ENCODE measurements at regions not wholly inside any gene's neighbourhood (a gene's known extent, or its start where the extent isn't known, plus 50 kb on each side); places are given as distances from the start of the nearest gene placed in this dataset.

- no peaks in the 10 kb centered on the region for H4K20me1 ChIP-seq (ENCODE audit: insufficient read depth, low read length, poor library complexity, severe bottlenecking)
- no peak overlapping the region for H3K4me2 ChIP-seq (ENCODE audit: low read depth, low read length, poor library complexity, severe bottlenecking)
Measured at GRCh38 chr6:157768863-157769551, 54.0 kb upstream of the SNX9 start.

GRCh38 chr6:157769776-157770426 lies 53.1 kb upstream of the SNX9 start:
- Histone ChIP-seq H3K9me3 (ENCODE audit: insufficient read depth, low read depth, low read length) (no peaks in the 10 kb centered on the region), H3K79me2 (ENCODE audit: insufficient read depth, low read length) (no peaks in the 10 kb centered on the region), H3K27me3 (ENCODE audit: insufficient read depth, low read length, poor library complexity, severe bottlenecking) (peaks cover 19% of the 10 kb centered on the region), H4K20me1 (ENCODE audit: insufficient read depth, low read length, poor library complexity, severe bottlenecking) (no peaks in the 10 kb centered on the region), H3F3A (ENCODE audit: low read depth) (no peaks in the 10 kb centered on the region), H3K36me3 (ENCODE audit: insufficient read depth, low read length) (no peaks in the 10 kb centered on the region), H3K4me3 (ENCODE audit: low read length, poor library complexity, severe bottlenecking) (no peak overlapping the region), H3K9me2 (replicated peaks; ENCODE audit: low read depth, low read length) (no peaks in the 10 kb centered on the region), H2AFZ (ENCODE audit: low read length) (no peak overlapping the region), H3K9ac (ENCODE audit: low read depth, low read length, poor library complexity, severe bottlenecking) (no peak overlapping the region), H3K4me2 (ENCODE audit: low read depth, low read length, poor library complexity, severe bottlenecking) (no peak overlapping the region), H3K4me1 (ENCODE audit: insufficient read depth, low read length, poor library complexity, severe bottlenecking) (peaks cover 1% of the 10 kb centered on the region)
- TF ChIP-seq EZH2phosphoT487 (IDR thresholded peaks at IDR 0.05; ENCODE audit: borderline replicate concordance) (no peak), CTCF (conservative IDR thresholded peaks at IDR 0.05; ENCODE audit: low read length) (no peak)

More at GRCh38 chr6:157768863-157769551, 54.0 kb upstream of the SNX9 start:
- Histone ChIP-seq H2AFZ (ENCODE audit: low read length) (no peak overlapping the region), H3K27me3 (ENCODE audit: insufficient read depth, low read length, poor library complexity, severe bottlenecking) (peaks cover 19% of the 10 kb centered on the region), H3K4me1 (ENCODE audit: insufficient read depth, low read length, poor library complexity, severe bottlenecking) (peaks cover 10% of the 10 kb centered on the region), H3K9me2 (replicated peaks; ENCODE audit: low read depth, low read length) (no peaks in the 10 kb centered on the region), H3K4me3 (ENCODE audit: low read length, poor library complexity, severe bottlenecking) (no peak overlapping the region), H3F3A (ENCODE audit: low read depth) (no peaks in the 10 kb centered on the region), H3K9me3 (ENCODE audit: insufficient read depth, low read depth, low read length) (no peaks in the 10 kb centered on the region), H3K36me3 (ENCODE audit: insufficient read depth, low read length) (no peaks in the 10 kb centered on the region), H3K9ac (ENCODE audit: low read depth, low read length, poor library complexity, severe bottlenecking) (no peak overlapping the region), H3K79me2 (ENCODE audit: insufficient read depth, low read length) (no peaks in the 10 kb centered on the region)
- TF ChIP-seq CTCF (conservative IDR thresholded peaks at IDR 0.05; ENCODE audit: low read length) = no peak
- TF ChIP-seq EZH2phosphoT487 (IDR thresholded peaks at IDR 0.05; ENCODE audit: borderline replicate concordance) = no peak

GRCh38 chr6:157770946-157771345 lies 52.1 kb upstream of the SNX9 start:
- TF ChIP-seq CTCF (conservative IDR thresholded peaks at IDR 0.05; ENCODE audit: low read length) (no peak), EZH2phosphoT487 (IDR thresholded peaks at IDR 0.05; ENCODE audit: borderline replicate concordance) (no peak)
- Histone ChIP-seq H3K36me3 (ENCODE audit: insufficient read depth, low read length) (no peaks in the 10 kb centered on the region), H4K20me1 (ENCODE audit: insufficient read depth, low read length, poor library complexity, severe bottlenecking) (no peaks in the 10 kb centered on the region), H3K27me3 (ENCODE audit: insufficient read depth, low read length, poor library complexity, severe bottlenecking) (peaks cover 14% of the 10 kb centered on the region), H3K9ac (ENCODE audit: low read depth, low read length, poor library complexity, severe bottlenecking) (no peak overlapping the region), H3K4me1 (ENCODE audit: insufficient read depth, low read length, poor library complexity, severe bottlenecking) (no peaks in the 10 kb centered on the region), H3K9me2 (replicated peaks; ENCODE audit: low read depth, low read length) (no peaks in the 10 kb centered on the region), H3K9me3 (ENCODE audit: insufficient read depth, low read depth, low read length) (no peaks in the 10 kb centered on the region), H3K4me2 (ENCODE audit: low read depth, low read length, poor library complexity, severe bottlenecking) (no peak overlapping the region), H2AFZ (ENCODE audit: low read length) (no peak overlapping the region), H3K79me2 (ENCODE audit: insufficient read depth, low read length) (no peaks in the 10 kb centered on the region), H3F3A (ENCODE audit: low read depth) (no peaks in the 10 kb centered on the region), H3K4me3 (ENCODE audit: low read length, poor library complexity, severe bottlenecking) (no peak overlapping the region)
